HEK293 (cell line): ENCODE measurements at regions not wholly inside any gene's neighbourhood (a gene's known extent, or its start where the extent isn't known, plus 50 kb on each side); places are given as distances from the start of the nearest gene placed in this dataset.

ENCODE experiments used
- CTCF ChIA-PET: fragments of 350-600 bp; formaldehyde crosslinking; extraction: SDS; loops from one replicate; lab custom pipeline; 2021; ENCODE audit warnings: antibody characterized with exemption; lab: Yijun Ruan, JAX
- POLR2A ChIA-PET: fragments of 300-600 bp; formaldehyde crosslinking; extraction: SDS; loops from one replicate; lab custom pipeline; 2020; ENCODE audit warnings: antibody characterized with exemption, inconsistent platforms; lab: Yijun Ruan, JAX
- H3K27ac ChIP-seq: fragments of 200-500 bp; sonication (Bioruptor generic); 2 replicates; pipeline ENCODE4 v1.5.1; 2014; ENCODE audit warnings: low read depth, low read length, control low read depth, inconsistent platforms; ENCODE audit errors: extremely low read depth
- H3K36me3 ChIP-seq, 2 experiments: fragments of 200-500 bp in 1 of 2; sonication (Bioruptor generic) in 1 of 2; 1 replicate in 1 of 2; 2 replicates in 1 of 2; pipeline ENCODE4 v1.5.1; 2014 to 2017; ENCODE audit warnings: inconsistent platforms in 2 of 2, low read length in 2 of 2; ENCODE audit not compliant: control insufficient read depth in 2 of 2, insufficient read depth in 1 of 2
- H3K4me1 ChIP-seq: fragments of 200-500 bp; sonication (Bioruptor generic); 2 replicates; pipeline ENCODE4 v1.5.1; 2014; ENCODE audit warnings: mild to moderate bottlenecking, low read length, inconsistent platforms; ENCODE audit not compliant: control insufficient read depth, insufficient read depth
- H3K4me3 ChIP-seq: 2 replicates; pipeline ENCODE4 v1.5.1; 2011; ENCODE audit warnings: low read depth, mild to moderate bottlenecking, control low read depth, low read length, moderate library complexity
- H3K9me3 ChIP-seq: fragments of 200-500 bp; sonication (Bioruptor generic); 2 replicates; pipeline ENCODE4 v1.5.1; 2014; ENCODE audit warnings: low read depth, low read length, inconsistent platforms; ENCODE audit not compliant: control insufficient read depth, insufficient read depth
- GFI1B ChIP-seq: fragments of 450-650 bp; formaldehyde crosslinking; IDR thresholded peaks from 2 replicates; pipeline ENCODE4 v1.5.1; 2016; ENCODE audit warnings: missing biosample characterization, missing genetic modification characterization
- KLF10 ChIP-seq: fragments of 450-650 bp; IDR thresholded peaks from 2 replicates; pipeline ENCODE4 v1.5.1; 2018; ENCODE audit warnings: missing biosample characterization, mild to moderate bottlenecking, missing genetic modification characterization
- KLF16 ChIP-seq: fragments of 450-650 bp; formaldehyde crosslinking; IDR thresholded peaks from 2 replicates; pipeline ENCODE4 v1.5.1; 2017; ENCODE audit warnings: missing biosample characterization, missing genetic modification characterization
- OSR2 ChIP-seq: fragments of 450-650 bp; formaldehyde crosslinking; IDR thresholded peaks from 2 replicates; pipeline ENCODE4 v1.5.1; 2016; ENCODE audit warnings: missing biosample characterization, missing genetic modification characterization
- SALL2 ChIP-seq: fragments of 450-650 bp; formaldehyde crosslinking; IDR thresholded peaks from 2 replicates; pipeline ENCODE4 v1.5.0; 2017; ENCODE audit warnings: missing biosample characterization, mild to moderate bottlenecking, missing genetic modification characterization, borderline replicate concordance
- YY1 ChIP-seq: fragments of 450-650 bp; formaldehyde crosslinking; IDR thresholded peaks from 2 replicates; pipeline ENCODE4 v1.5.1; 2018; ENCODE audit warnings: missing biosample characterization, missing genetic modification characterization
- ZBTB20 ChIP-seq: fragments of 450-650 bp; formaldehyde crosslinking; IDR thresholded peaks from 2 replicates; pipeline ENCODE4 v1.5.1; 2016; ENCODE audit warnings: missing biosample characterization, missing genetic modification characterization
- ZEB2 ChIP-seq: fragments of 450-650 bp; formaldehyde crosslinking; IDR thresholded peaks from 2 replicates; pipeline ENCODE4 v1.5.1; 2016; ENCODE audit warnings: missing biosample characterization, missing genetic modification characterization
- ZFP3 ChIP-seq: fragments of 450-650 bp; formaldehyde crosslinking; IDR thresholded peaks from 2 replicates; pipeline ENCODE4 v1.5.1; 2016; ENCODE audit warnings: low read depth, missing biosample characterization, missing genetic modification characterization
- ZFP37 ChIP-seq: fragments of 450-650 bp; formaldehyde crosslinking; IDR thresholded peaks from 2 replicates; pipeline ENCODE4 v1.5.1; 2016; ENCODE audit warnings: missing biosample characterization, missing genetic modification characterization
- ZIC2 ChIP-seq: fragments of 450-650 bp; formaldehyde crosslinking; IDR thresholded peaks from 2 replicates; pipeline ENCODE4 v1.5.1; 2016; ENCODE audit warnings: missing biosample characterization, missing genetic modification characterization
- ZNF10 ChIP-seq: fragments of 450-650 bp; formaldehyde crosslinking; IDR thresholded peaks from 2 replicates; pipeline ENCODE4 v1.5.1; 2017; ENCODE audit warnings: missing biosample characterization, missing genetic modification characterization
- ZNF132 ChIP-seq: fragments of 450-650 bp; formaldehyde crosslinking; IDR thresholded peaks from 2 replicates; pipeline ENCODE4 v1.5.1; 2017; ENCODE audit warnings: missing biosample characterization, missing genetic modification characterization, borderline replicate concordance
- ZNF140 ChIP-seq: fragments of 450-650 bp; formaldehyde crosslinking; IDR thresholded peaks from 2 replicates; pipeline ENCODE4 v1.5.1; 2016; ENCODE audit warnings: missing biosample characterization, missing genetic modification characterization
- ZNF175 ChIP-seq: fragments of 450-650 bp; formaldehyde crosslinking; IDR thresholded peaks from 2 replicates; pipeline ENCODE4 v1.5.1; 2016; ENCODE audit warnings: missing biosample characterization, missing genetic modification characterization
- ZNF2 ChIP-seq: fragments of 450-650 bp; formaldehyde crosslinking; IDR thresholded peaks from 2 replicates; pipeline ENCODE4 v1.5.1; 2016; ENCODE audit warnings: missing biosample characterization, missing genetic modification characterization
- ZNF239 ChIP-seq: fragments of 450-650 bp; formaldehyde crosslinking; IDR thresholded peaks from 2 replicates; pipeline ENCODE4 v1.5.1; 2016; ENCODE audit warnings: missing biosample characterization, missing genetic modification characterization
- ZNF433 ChIP-seq: fragments of 450-650 bp; formaldehyde crosslinking; IDR thresholded peaks from 2 replicates; pipeline ENCODE4 v1.5.1; 2016; ENCODE audit warnings: missing biosample characterization, missing genetic modification characterization, low read depth
- ZNF48 ChIP-seq: fragments of 450-650 bp; formaldehyde crosslinking; IDR thresholded peaks from 2 replicates; pipeline ENCODE4 v1.5.1; 2016; ENCODE audit warnings: missing biosample characterization, missing genetic modification characterization
- ZNF530 ChIP-seq: fragments of 450-650 bp; formaldehyde crosslinking; IDR thresholded peaks from 2 replicates; pipeline ENCODE4 v1.5.1; 2016; ENCODE audit warnings: low read depth, missing biosample characterization, missing genetic modification characterization
- ZNF629 ChIP-seq: fragments of 450-650 bp; formaldehyde crosslinking; IDR thresholded peaks from 2 replicates; pipeline ENCODE4 v1.5.1; 2017; ENCODE audit warnings: missing biosample characterization, missing genetic modification characterization
- ZNF747 ChIP-seq: fragments of 450-650 bp; formaldehyde crosslinking; IDR thresholded peaks from 2 replicates; pipeline ENCODE4 v1.5.1; 2016; ENCODE audit warnings: missing biosample characterization, missing genetic modification characterization
- ZNF777 ChIP-seq: fragments of 450-650 bp; formaldehyde crosslinking; IDR thresholded peaks from 2 replicates; pipeline ENCODE4 v1.5.1; 2017; ENCODE audit warnings: missing biosample characterization, missing genetic modification characterization, borderline replicate concordance
- ZNF792 ChIP-seq: fragments of 450-650 bp; formaldehyde crosslinking; IDR thresholded peaks from 2 replicates; pipeline ENCODE4 v1.5.1; 2016; ENCODE audit warnings: missing biosample characterization, missing genetic modification characterization
- TF ChIP-seq, protein P1 (sequence below): fragments of 450-650 bp; IDR thresholded peaks from 2 replicates; pipeline ENCODE4 v1.5.1; 2018; ENCODE audit warnings: missing biosample characterization, mild to moderate bottlenecking, missing genetic modification characterization
- TF ChIP-seq, protein P2 (sequence below): fragments of 450-650 bp; formaldehyde crosslinking; IDR thresholded peaks from 2 replicates; pipeline ENCODE4 v1.5.1; 2016; ENCODE audit warnings: missing biosample characterization, missing genetic modification characterization
- TF ChIP-seq, protein P3 (sequence below): fragments of 450-650 bp; formaldehyde crosslinking; IDR thresholded peaks from 2 replicates; pipeline ENCODE4 v1.5.1; 2016; ENCODE audit warnings: missing biosample characterization, missing genetic modification characterization

DNA sequence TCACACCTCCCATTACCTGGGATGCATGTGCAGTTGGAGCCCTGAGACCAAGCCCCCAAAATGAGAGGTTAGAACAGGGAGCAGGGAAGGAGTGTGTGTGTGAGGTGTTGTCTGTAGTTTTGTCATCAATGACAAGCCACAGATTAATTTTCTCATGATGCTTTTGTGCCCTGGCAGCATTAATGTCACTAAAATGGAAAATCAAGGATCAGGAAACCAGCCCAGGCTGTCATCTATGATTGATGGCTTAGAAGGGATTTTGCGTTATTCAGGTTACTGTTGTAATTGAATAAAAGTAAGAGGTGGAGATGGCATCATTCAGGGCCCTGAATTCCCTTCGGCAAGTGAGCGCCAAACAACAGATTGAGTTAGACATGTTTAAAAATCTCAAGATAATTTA is 130.5 kb upstream of the C1QTNF7 start:
- TF ChIP-seq, protein P1, sequence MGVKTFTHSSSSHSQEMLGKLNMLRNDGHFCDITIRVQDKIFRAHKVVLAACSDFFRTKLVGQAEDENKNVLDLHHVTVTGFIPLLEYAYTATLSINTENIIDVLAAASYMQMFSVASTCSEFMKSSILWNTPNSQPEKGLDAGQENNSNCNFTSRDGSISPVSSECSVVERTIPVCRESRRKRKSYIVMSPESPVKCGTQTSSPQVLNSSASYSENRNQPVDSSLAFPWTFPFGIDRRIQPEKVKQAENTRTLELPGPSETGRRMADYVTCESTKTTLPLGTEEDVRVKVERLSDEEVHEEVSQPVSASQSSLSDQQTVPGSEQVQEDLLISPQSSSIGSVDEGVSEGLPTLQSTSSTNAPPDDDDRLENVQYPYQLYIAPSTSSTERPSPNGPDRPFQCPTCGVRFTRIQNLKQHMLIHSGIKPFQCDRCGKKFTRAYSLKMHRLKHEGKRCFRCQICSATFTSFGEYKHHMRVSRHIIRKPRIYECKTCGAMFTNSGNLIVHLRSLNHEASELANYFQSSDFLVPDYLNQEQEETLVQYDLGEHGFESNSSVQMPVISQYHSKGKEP (tag by site-specific recombination) = no peak
- TF ChIP-seq ZNF140 (tag by site-specific recombination) = no peak
- no peak for TF ChIP-seq ZFP3 (tag by site-specific recombination)
- no peak for TF ChIP-seq ZNF239 (tag by site-specific recombination)
- TF ChIP-seq ZEB2 (tag by site-specific recombination) = no peak
- no peak for TF ChIP-seq SALL2 (tag by site-specific recombination)
- TF ChIP-seq KLF16 (tag by site-specific recombination) = no peak
- no peak for TF ChIP-seq ZNF530 (tag by site-specific recombination)
- TF ChIP-seq GFI1B = no peak
- TF ChIP-seq ZFP37 = no peak
- TF ChIP-seq ZNF175 (tag by site-specific recombination) = no peak
- TF ChIP-seq OSR2 (tag by site-specific recombination) = no peak
- TF ChIP-seq, protein P2, sequence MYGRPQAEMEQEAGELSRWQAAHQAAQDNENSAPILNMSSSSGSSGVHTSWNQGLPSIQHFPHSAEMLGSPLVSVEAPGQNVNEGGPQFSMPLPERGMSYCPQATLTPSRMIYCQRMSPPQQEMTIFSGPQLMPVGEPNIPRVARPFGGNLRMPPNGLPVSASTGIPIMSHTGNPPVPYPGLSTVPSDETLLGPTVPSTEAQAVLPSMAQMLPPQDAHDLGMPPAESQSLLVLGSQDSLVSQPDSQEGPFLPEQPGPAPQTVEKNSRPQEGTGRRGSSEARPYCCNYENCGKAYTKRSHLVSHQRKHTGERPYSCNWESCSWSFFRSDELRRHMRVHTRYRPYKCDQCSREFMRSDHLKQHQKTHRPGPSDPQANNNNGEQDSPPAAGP (tag by site-specific recombination) = no peak
- no peak for TF ChIP-seq ZNF629 (tag by site-specific recombination)
- TF ChIP-seq ZBTB20 (tag by site-specific recombination) = no peak
- no peak for TF ChIP-seq ZNF132 (tag by site-specific recombination)
- TF ChIP-seq, protein P3, sequence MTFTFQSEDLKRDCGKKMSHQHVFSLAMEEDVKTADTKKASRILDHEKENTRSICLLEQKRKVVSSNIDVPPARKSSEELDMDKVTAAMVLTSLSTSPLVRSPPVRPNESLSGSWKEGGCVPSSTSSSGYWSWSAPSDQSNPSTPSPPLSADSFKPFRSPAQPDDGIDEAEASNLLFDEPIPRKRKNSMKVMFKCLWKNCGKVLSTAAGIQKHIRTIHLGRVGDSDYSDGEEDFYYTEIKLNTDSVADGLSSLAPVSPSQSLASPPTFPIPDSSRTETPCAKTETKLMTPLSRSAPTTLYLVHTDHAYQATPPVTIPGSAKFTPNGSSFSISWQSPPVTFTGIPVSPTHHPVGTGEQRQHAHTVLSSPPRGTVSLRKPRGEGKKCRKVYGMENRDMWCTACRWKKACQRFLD (tag by site-specific recombination) = no peak
- no peak for TF ChIP-seq ZNF777 (tag by site-specific recombination)
- CTCF ChIA-PET = no interaction called here
- no peaks in the 10 kb centered on the region for H3K4me1 ChIP-seq
- H3K36me3 ChIP-seq = no peaks in the 10 kb centered on the region
- H3K4me3 ChIP-seq = no peak overlapping the region
- POLR2A ChIA-PET = no interaction called here
- H3K9me3 ChIP-seq = no peaks in the 10 kb centered on the region
- H3K27ac ChIP-seq = no peak overlapping the region

DNA sequence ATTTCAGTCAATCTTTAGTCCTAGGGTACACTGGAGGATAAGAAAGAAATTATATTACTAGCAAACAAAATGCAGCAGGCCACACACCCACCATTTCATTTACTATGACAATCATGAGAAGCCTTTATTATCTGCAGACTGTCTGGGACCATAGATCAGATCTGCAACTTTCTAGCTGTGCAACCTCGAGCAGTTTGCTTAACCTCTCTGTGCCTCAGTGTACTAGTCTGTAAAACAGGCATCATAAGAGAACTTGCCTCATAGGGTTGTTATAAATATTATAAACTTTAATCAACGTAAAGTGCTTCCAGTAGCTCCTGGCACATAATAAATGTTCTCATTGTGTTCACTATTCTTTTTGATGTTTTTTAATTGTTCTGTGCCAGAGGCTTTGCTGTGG is 128.2 kb upstream of the C1QTNF7 start:
- CTCF ChIA-PET = interaction anchor here (0.5 to 0.7 kb wide), 2 partner anchors 109 to 1835 kb away, joined by 3 to 7 read pairs; no protein-coding TSS in a partner anchor
- no peaks in the 10 kb centered on the region for H3K4me1 ChIP-seq
- POLR2A ChIA-PET = no interaction called here
- H3K9me3 ChIP-seq = no peaks in the 10 kb centered on the region
- TF ChIP-seq KLF10 (tag by site-specific recombination) (no peak), ZNF48 (tag by site-specific recombination) (no peak), YY1 (tag by site-specific recombination) (no peak), ZNF747 (tag by site-specific recombination) (no peak), ZNF2 (tag by site-specific recombination) (no peak), ZNF10 (tag by site-specific recombination) (no peak), ZNF792 (tag by site-specific recombination) (no peak), ZNF433 (no peak), ZIC2 (tag by site-specific recombination) (no peak)
- TF ChIP-seq, all 188 proteins: peak for 0
- Histone ChIP-seq H3K36me3 (no peaks in the 10 kb centered on the region), H3K27ac (no peak overlapping the region), H3K4me3 (no peak overlapping the region)
